ENCODE measurements at regions not wholly inside any gene's neighbourhood (a gene's known extent, or its start where the extent isn't known, plus 50 kb on each side); places are given as distances from the start of the nearest gene placed in this dataset.

GRCh38 chr11:82676483-82677094 is 57.1 kb downstream of the FAM181B start:
- Histone ChIP-seq H3K9ac (ENCODE audit: low read depth, low read length) (no peak overlapping the region), H3K36me3 (ENCODE audit: insufficient read depth, low read length) (no peaks in the 10 kb centered on the region), H3K9me3 (ENCODE audit: control insufficient read depth, insufficient read depth, low read length) (no peaks in the 10 kb centered on the region), H3K4me1 (ENCODE audit: insufficient read depth, low read length) (no peaks in the 10 kb centered on the region)

GRCh38 chr11:82675838-82676237 is 57.8 kb downstream of the FAM181B start:
- H3K36me3 ChIP-seq (ENCODE audit: insufficient read depth, low read length) = no peaks in the 10 kb centered on the region
- no peaks in the 10 kb centered on the region for H3K9me3 ChIP-seq (ENCODE audit: control insufficient read depth, insufficient read depth, low read length)
- no peak overlapping the region for H3K9ac ChIP-seq (ENCODE audit: low read depth, low read length)
- 0 out of 2 replicates have a peak, but pooled peaks cover 3% of the 10 kb centered on the region for H3K4me1 ChIP-seq (ENCODE audit: insufficient read depth, low read length)

GRCh38 chr11:82673631-82674030 is 60.0 kb downstream of the FAM181B start:
- no peaks in the 10 kb centered on the region for H3K9me3 ChIP-seq (ENCODE audit: control insufficient read depth, insufficient read depth, low read length)
- H3K9ac ChIP-seq (ENCODE audit: low read depth, low read length) = no peak overlapping the region
- no peaks in the 10 kb centered on the region for H3K36me3 ChIP-seq (ENCODE audit: insufficient read depth, low read length)
- H3K4me1 ChIP-seq (ENCODE audit: insufficient read depth, low read length) = 0 out of 2 replicates have a peak, but pooled peaks cover 3% of the 10 kb centered on the region

- Histone ChIP-seq H3K4me1 (ENCODE audit: insufficient read depth, low read length) (0 out of 2 replicates have a peak, but pooled peaks cover 3% of the 10 kb centered on the region), H3K9me3 (ENCODE audit: control insufficient read depth, insufficient read depth, low read length) (no peaks in the 10 kb centered on the region), H3K9ac (ENCODE audit: low read depth, low read length) (no peak overlapping the region), H3K36me3 (ENCODE audit: insufficient read depth, low read length) (no peaks in the 10 kb centered on the region)
Observed at GRCh38 chr11:82671451-82671850, 62.2 kb downstream of the FAM181B start.

- H3K36me3 ChIP-seq (ENCODE audit: insufficient read depth, low read length) = no peaks in the 10 kb centered on the region
- no peaks in the 10 kb centered on the region for H3K9me3 ChIP-seq (ENCODE audit: control insufficient read depth, insufficient read depth, low read length)
- no peak overlapping the region for H3K9ac ChIP-seq (ENCODE audit: low read depth, low read length)
- H3K4me1 ChIP-seq (ENCODE audit: insufficient read depth, low read length) = no peaks in the 10 kb centered on the region
Observed at GRCh38 chr11:82663535-82663934, 70.1 kb downstream of the FAM181B start.

GRCh38 chr11:82653752-82654151 is 79.9 kb downstream of the FAM181B start:
- Histone ChIP-seq H3K9ac (ENCODE audit: low read depth, low read length) (no peak overlapping the region), H3K4me1 (ENCODE audit: insufficient read depth, low read length) (no peaks in the 10 kb centered on the region), H3K36me3 (ENCODE audit: insufficient read depth, low read length) (no peaks in the 10 kb centered on the region), H3K9me3 (ENCODE audit: control insufficient read depth, insufficient read depth, low read length) (no peaks in the 10 kb centered on the region)

GRCh38 chr11:82639251-82639650 is 94.4 kb downstream of the FAM181B start:
- H3K9me3 ChIP-seq (ENCODE audit: control insufficient read depth, insufficient read depth, low read length) = no peaks in the 10 kb centered on the region
- no peaks in the 10 kb centered on the region for H3K36me3 ChIP-seq (ENCODE audit: insufficient read depth, low read length)
- H3K4me1 ChIP-seq (ENCODE audit: insufficient read depth, low read length) = no peaks in the 10 kb centered on the region
- no peak overlapping the region for H3K9ac ChIP-seq (ENCODE audit: low read depth, low read length)

GRCh38 chr11:82636615-82637014 is 97.0 kb downstream of the FAM181B start:
- H3K9ac ChIP-seq (ENCODE audit: low read depth, low read length) = no peak overlapping the region
- no peaks in the 10 kb centered on the region for H3K9me3 ChIP-seq (ENCODE audit: control insufficient read depth, insufficient read depth, low read length)
- H3K4me1 ChIP-seq (ENCODE audit: insufficient read depth, low read length) = no peaks in the 10 kb centered on the region
- no peaks in the 10 kb centered on the region for H3K36me3 ChIP-seq (ENCODE audit: insufficient read depth, low read length)

- Histone ChIP-seq H3K9me3 (ENCODE audit: control insufficient read depth, insufficient read depth, low read length) (no peaks in the 10 kb centered on the region), H3K9ac (ENCODE audit: low read depth, low read length) (no peak overlapping the region), H3K4me1 (ENCODE audit: insufficient read depth, low read length) (no peaks in the 10 kb centered on the region), H3K36me3 (ENCODE audit: insufficient read depth, low read length) (no peaks in the 10 kb centered on the region)
Observed at GRCh38 chr11:82634091-82634490, 99.6 kb downstream of the FAM181B start.

GRCh38 chr11:82631722-82632630 is 101.7 kb downstream of the FAM181B start:
- Histone ChIP-seq H3K4me1 (ENCODE audit: insufficient read depth, low read length) (no peaks in the 10 kb centered on the region), H3K9ac (ENCODE audit: low read depth, low read length) (no peak overlapping the region), H3K36me3 (ENCODE audit: insufficient read depth, low read length) (no peaks in the 10 kb centered on the region), H3K9me3 (ENCODE audit: control insufficient read depth, insufficient read depth, low read length) (no peaks in the 10 kb centered on the region)

GRCh38 chr11:82610671-82611070 is 123.0 kb downstream of the FAM181B start:
- H3K9ac ChIP-seq (ENCODE audit: low read depth, low read length) = no peak overlapping the region
- no peaks in the 10 kb centered on the region for H3K9me3 ChIP-seq (ENCODE audit: control insufficient read depth, insufficient read depth, low read length)
- no peaks in the 10 kb centered on the region for H3K4me1 ChIP-seq (ENCODE audit: insufficient read depth, low read length)
- H3K36me3 ChIP-seq (ENCODE audit: insufficient read depth, low read length) = no peaks in the 10 kb centered on the region

- Histone ChIP-seq H3K9ac (ENCODE audit: low read depth, low read length) (no peak overlapping the region), H3K9me3 (ENCODE audit: control insufficient read depth, insufficient read depth, low read length) (no peaks in the 10 kb centered on the region), H3K36me3 (ENCODE audit: insufficient read depth, low read length) (no peaks in the 10 kb centered on the region), H3K4me1 (ENCODE audit: insufficient read depth, low read length) (no peaks in the 10 kb centered on the region)
Observed at GRCh38 chr11:82606738-82607137, 126.9 kb downstream of the FAM181B start.

GRCh38 chr11:82601711-82602110 is 132.0 kb downstream of the FAM181B start:
- no peaks in the 10 kb centered on the region for H3K36me3 ChIP-seq (ENCODE audit: insufficient read depth, low read length)
- no peaks in the 10 kb centered on the region for H3K4me1 ChIP-seq (ENCODE audit: insufficient read depth, low read length)
- no peaks in the 10 kb centered on the region for H3K9me3 ChIP-seq (ENCODE audit: control insufficient read depth, insufficient read depth, low read length)
- H3K9ac ChIP-seq (ENCODE audit: low read depth, low read length) = no peak overlapping the region

- Histone ChIP-seq H3K9ac (ENCODE audit: low read depth, low read length) (no peak overlapping the region), H3K9me3 (ENCODE audit: control insufficient read depth, insufficient read depth, low read length) (no peaks in the 10 kb centered on the region), H3K36me3 (ENCODE audit: insufficient read depth, low read length) (no peaks in the 10 kb centered on the region), H3K4me1 (ENCODE audit: insufficient read depth, low read length) (no peaks in the 10 kb centered on the region)
Observed at GRCh38 chr11:82599836-82600235, 133.8 kb downstream of the FAM181B start.

GRCh38 chr11:82586581-82586980 is 147.1 kb downstream of the FAM181B start:
- H3K4me1 ChIP-seq (ENCODE audit: insufficient read depth, low read length) = no peaks in the 10 kb centered on the region

More at GRCh38 chr11:82586581-82586980, 147.1 kb downstream of the FAM181B start:
- Histone ChIP-seq H3K9ac (ENCODE audit: low read depth, low read length) (no peak overlapping the region), H3K36me3 (ENCODE audit: insufficient read depth, low read length) (no peaks in the 10 kb centered on the region), H3K9me3 (ENCODE audit: control insufficient read depth, insufficient read depth, low read length) (no peaks in the 10 kb centered on the region)

All from ES-I3 (cell line).